CD8-positive, alpha-beta memory T cell (primary cell): ENCODE measurements at regions not wholly inside any gene's neighbourhood (a gene's known extent, or its start where the extent isn't known, plus 50 kb on each side); places are given as distances from the start of the nearest gene placed in this dataset.
A peak's percentile ranks its signal among the peaks of the same experiment; 100 is the strongest.

Source experiments
- CTCF ChIA-PET: fragments of 350-600 bp; sonication (Branson Sonifier 250); formaldehyde crosslinking; loops from one replicate; lab custom pipeline; 2021; ENCODE audit warnings: antibody characterized with exemption; lab: Charles Lee
- POLR2A ChIA-PET: fragments of 350-600 bp; sonication (Branson Sonifier 250); formaldehyde crosslinking; loops from one replicate; lab custom pipeline; 2021; ENCODE audit warnings: antibody characterized with exemption; lab: Charles Lee
- DNase-seq, 5 donors: peaks; one replicate each; pipeline versions ENCODE4 v3.0.0 to v3.0.0-alpha.2; 2020 to 2022; ENCODE audit warnings: mixed read lengths in 1 of 5
- H3K27ac ChIP-seq: one replicate; pipeline ENCODE4 v1.7.0; 2013; ENCODE audit warnings: low read depth, mild to moderate bottlenecking, low read length, moderate library complexity
- H3K27me3 ChIP-seq: 2 replicates; pipeline ENCODE4 v1.7.0; 2013; ENCODE audit warnings: low read length, mild to moderate bottlenecking; ENCODE audit not compliant: insufficient read depth, poor library complexity, severe bottlenecking
- H3K36me3 ChIP-seq: 2 replicates; pipeline ENCODE4 v1.7.0; 2013; ENCODE audit warnings: mild to moderate bottlenecking, low read length, moderate library complexity; ENCODE audit not compliant: insufficient read depth
- H3K4me1 ChIP-seq: 2 replicates; pipeline ENCODE4 v1.7.0; 2013; ENCODE audit warnings: mild to moderate bottlenecking, low read length, moderate library complexity; ENCODE audit not compliant: insufficient read depth
- H3K4me3 ChIP-seq: 2 replicates; pipeline ENCODE4 v1.7.0; 2013; ENCODE audit warnings: mild to moderate bottlenecking, low read length
- H3K9me3 ChIP-seq: 2 replicates; pipeline ENCODE4 v1.7.0; 2013; ENCODE audit warnings: mild to moderate bottlenecking, low read length
- H3K27ac Mint-ChIP-seq, 8 donors: one replicate each; pipeline ENCODE4 v1.8.0; 2020 to 2021; ENCODE audit warnings: mixed read lengths in 8 of 8, mild to moderate bottlenecking in 6 of 8, inconsistent platforms in 3 of 8, moderate library complexity in 3 of 8
- H3K27me3 Mint-ChIP-seq, 2 donors: one replicate each; pipeline ENCODE4 v1.8.0; 2020 to 2021; ENCODE audit warnings: mixed read lengths in 2 of 2, mild to moderate bottlenecking in 1 of 2, moderate library complexity in 1 of 2
- H3K36me3 Mint-ChIP-seq, 3 donors: one replicate each; pipeline ENCODE4 v1.8.0; 2020 to 2021; ENCODE audit warnings: mixed read lengths in 3 of 3, inconsistent platforms in 1 of 3, mild to moderate bottlenecking in 1 of 3
- H3K4me1 Mint-ChIP-seq, 3 donors: one replicate each; pipeline ENCODE4 v1.8.0; 2020 to 2021; ENCODE audit warnings: mixed read lengths in 3 of 3, inconsistent platforms in 1 of 3, mild to moderate bottlenecking in 1 of 3
- H3K4me3 Mint-ChIP-seq, 7 donors: one replicate each; pipeline ENCODE4 v1.8.0; 2020 to 2021; ENCODE audit warnings: mixed read lengths in 7 of 7, mild to moderate bottlenecking in 6 of 7, moderate library complexity in 4 of 7, inconsistent platforms in 2 of 7
- H3K9me3 Mint-ChIP-seq, 5 donors: one replicate each; pipeline ENCODE4 v1.8.0; 2020 to 2022; ENCODE audit warnings: mixed read lengths in 5 of 5, mild to moderate bottlenecking in 3 of 5, moderate library complexity in 2 of 5, inconsistent platforms in 1 of 5

GRCh38 chr14:96627811-96628775 lies 125.9 kb downstream of the PAPOLA start:
- H3K27ac Mint-ChIP-seq, result no peak overlapping the region
- CTCF ChIA-PET, result no interaction called here
- H3K4me1 Mint-ChIP-seq, result no peaks in the 10 kb centered on the region

GRCh38 chr14:96629082-96629481 lies 126.9 kb downstream of the PAPOLA start:
- Histone ChIP-seq H3K27ac (no peak overlapping the region), H3K36me3 (no peaks in the 10 kb centered on the region), H3K27me3 (no peaks in the 10 kb centered on the region), H3K4me3 (no peak overlapping the region), H3K4me1 (no peaks in the 10 kb centered on the region), H3K9me3 (no peaks in the 10 kb centered on the region)
- Mint-ChIP-seq H3K4me1 (no peaks in the 10 kb centered on the region), H3K36me3 (no peaks in the 10 kb centered on the region), H3K9me3 (no peaks in the 10 kb centered on the region), H3K27ac (no peak overlapping the region), H3K27me3 (peaks cover 0 to 13% of the 10 kb centered on the region in 2 donors), H3K4me3 (no peak overlapping the region)
- POLR2A ChIA-PET, result no interaction called here
- DNase-seq, result no peak
- CTCF ChIA-PET, result no interaction called here

More at GRCh38 chr14:96627811-96628775, 125.9 kb downstream of the PAPOLA start:
- Mint-ChIP-seq H3K27me3 (peaks cover 0 to 21% of the 10 kb centered on the region in 2 donors), H3K36me3 (no peaks in the 10 kb centered on the region), H3K9me3 (no peaks in the 10 kb centered on the region), H3K4me3 (no peak overlapping the region)
- POLR2A ChIA-PET, result no interaction called here
- Histone ChIP-seq H3K4me3 (no peak overlapping the region), H3K27ac (no peak overlapping the region), H3K4me1 (no peaks in the 10 kb centered on the region), H3K36me3 (no peaks in the 10 kb centered on the region), H3K9me3 (no peaks in the 10 kb centered on the region), H3K27me3 (no peaks in the 10 kb centered on the region)
- peak in 1 of 5 donors; percentile 6 for DNase-seq

DNA sequence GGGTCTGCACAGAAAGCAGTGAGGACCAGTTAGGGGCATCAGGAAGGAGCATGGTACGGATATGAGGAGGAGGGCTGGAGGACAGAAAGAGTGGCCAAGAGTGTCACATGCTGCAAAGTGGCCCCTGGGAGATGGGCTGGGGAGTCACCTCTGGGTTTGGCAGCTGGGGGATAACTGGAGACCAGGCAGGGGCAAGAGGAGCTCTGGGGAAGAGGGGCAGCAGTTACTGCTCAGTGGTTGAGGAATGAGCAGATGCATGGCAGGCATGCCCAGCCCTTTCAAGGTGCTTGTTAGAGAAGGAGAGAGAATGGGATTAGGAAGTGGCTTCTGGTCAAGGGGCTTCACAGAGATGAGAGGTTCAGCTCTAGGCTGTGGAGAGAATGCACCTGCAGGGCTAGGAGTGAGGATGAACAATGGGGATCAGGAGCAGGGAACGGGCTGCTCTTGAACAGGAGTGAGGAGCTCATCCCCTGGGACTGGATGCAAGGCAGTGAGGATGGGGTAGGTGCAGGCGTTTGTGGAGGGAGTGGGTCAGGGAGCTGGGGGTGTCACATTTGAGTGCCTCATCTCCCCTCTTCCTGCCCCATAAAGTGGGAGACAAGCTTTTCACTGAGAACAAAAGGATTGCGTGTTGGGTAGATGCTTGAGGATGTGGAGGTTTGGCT lies 127.5 kb downstream of the PAPOLA start:
- H3K9me3 Mint-ChIP-seq, result no peaks in the 10 kb centered on the region
- Histone ChIP-seq H3K27ac (no peak overlapping the region), H3K36me3 (no peaks in the 10 kb centered on the region), H3K4me3 (no peak overlapping the region), H3K27me3 (no peaks in the 10 kb centered on the region), H3K4me1 (no peaks in the 10 kb centered on the region), H3K9me3 (no peaks in the 10 kb centered on the region)
- no peak for DNase-seq
- no peak overlapping the region for H3K27ac Mint-ChIP-seq
- H3K4me3 Mint-ChIP-seq, result no peak overlapping the region
- CTCF ChIA-PET, result no interaction called here
- H3K27me3 Mint-ChIP-seq, result peaks cover 0 to 10% of the 10 kb centered on the region in 2 donors
- no peaks in the 10 kb centered on the region for H3K4me1 Mint-ChIP-seq
- POLR2A ChIA-PET, result no interaction called here
- H3K36me3 Mint-ChIP-seq, result no peaks in the 10 kb centered on the region

DNA sequence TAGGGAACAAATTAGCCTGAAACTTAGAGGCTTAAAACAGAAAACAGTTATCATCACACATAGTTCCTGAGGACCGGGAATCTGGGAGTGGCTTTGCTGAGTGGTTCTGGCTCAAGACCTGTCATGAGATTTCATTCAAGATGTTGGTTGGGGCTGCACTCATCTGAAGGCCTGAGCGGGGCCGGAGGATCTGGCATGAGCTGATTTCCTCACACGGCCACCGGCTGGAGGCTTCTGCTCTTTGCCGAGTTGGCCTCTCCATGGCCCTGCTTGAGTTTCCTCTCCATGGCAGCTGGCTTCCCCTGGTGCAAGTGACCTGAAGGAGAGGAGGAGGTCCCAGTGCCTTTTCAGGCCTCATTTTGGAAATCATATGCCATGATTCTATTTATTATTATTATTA lies 128.1 kb downstream of the PAPOLA start:
- no peaks in the 10 kb centered on the region for H3K36me3 ChIP-seq
- no peaks in the 10 kb centered on the region for H3K36me3 Mint-ChIP-seq
- no peaks in the 10 kb centered on the region for H3K9me3 Mint-ChIP-seq
- H3K4me1 Mint-ChIP-seq, result no peaks in the 10 kb centered on the region
- no peak for DNase-seq
- ChIA-PET CTCF (no interaction called here), POLR2A (no interaction called here)
- H3K27ac Mint-ChIP-seq, result no peak overlapping the region
- H3K4me3 Mint-ChIP-seq, result no peak overlapping the region
- no peaks in the 10 kb centered on the region for H3K9me3 ChIP-seq
- H3K27ac ChIP-seq, result no peak overlapping the region
- no peaks in the 10 kb centered on the region for H3K4me1 ChIP-seq
- H3K27me3 ChIP-seq, result no peaks in the 10 kb centered on the region
- H3K4me3 ChIP-seq, result no peak overlapping the region
- peaks cover 0 to 10% of the 10 kb centered on the region in 2 donors for H3K27me3 Mint-ChIP-seq

DNA sequence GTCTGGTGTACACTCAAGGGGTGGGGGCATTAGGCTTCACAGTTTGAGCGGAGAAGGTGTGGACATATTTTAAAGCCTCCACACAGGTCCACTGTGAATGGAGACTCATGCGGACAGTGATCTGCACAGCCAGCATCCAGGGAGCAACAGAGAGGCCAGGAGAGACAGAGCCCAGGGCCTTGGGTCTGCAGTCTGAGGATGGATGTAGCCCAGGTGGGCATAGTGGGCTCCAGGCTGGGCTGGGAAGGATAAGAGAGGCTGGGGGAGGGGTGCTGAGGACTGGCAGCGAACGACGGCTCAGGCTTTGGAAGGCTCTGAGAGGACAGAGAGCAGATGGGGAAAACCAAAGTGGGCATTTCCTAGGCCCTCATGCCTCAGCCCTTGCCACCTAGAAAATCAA lies 128.8 kb downstream of the PAPOLA start:
- H3K4me3 Mint-ChIP-seq, result no peak overlapping the region
- Histone ChIP-seq H3K9me3 (no peaks in the 10 kb centered on the region), H3K36me3 (no peaks in the 10 kb centered on the region)

GRCh38 chr14:96631621-96632362 lies 129.6 kb downstream of the PAPOLA start:
- no peaks in the 10 kb centered on the region for H3K4me1 Mint-ChIP-seq
- Histone ChIP-seq H3K27me3 (no peaks in the 10 kb centered on the region), H3K27ac (no peak overlapping the region), H3K4me1 (no peaks in the 10 kb centered on the region), H3K9me3 (no peaks in the 10 kb centered on the region), H3K4me3 (no peak overlapping the region), H3K36me3 (no peaks in the 10 kb centered on the region)
- H3K4me3 Mint-ChIP-seq, result no peak overlapping the region
- CTCF ChIA-PET, result no interaction called here
- no peaks in the 10 kb centered on the region for H3K36me3 Mint-ChIP-seq
- H3K27me3 Mint-ChIP-seq, result no peaks in the 10 kb centered on the region
- DNase-seq, result no peak
- peak overlapping the region in 1 of 8 donors; percentile 89 for H3K27ac Mint-ChIP-seq
- no peaks in the 10 kb centered on the region for H3K9me3 Mint-ChIP-seq
- POLR2A ChIA-PET, result no interaction called here

More for the DNA sequence above, 128.8 kb downstream of the PAPOLA start:
- no peaks in the 10 kb centered on the region for H3K4me1 Mint-ChIP-seq
- POLR2A ChIA-PET, result no interaction called here
- peak overlapping the region in 1 of 8 donors; percentile 89 for H3K27ac Mint-ChIP-seq
- H3K9me3 Mint-ChIP-seq, result no peaks in the 10 kb centered on the region
- no peaks in the 10 kb centered on the region for H3K27me3 ChIP-seq
- no peaks in the 10 kb centered on the region for H3K36me3 Mint-ChIP-seq
- CTCF ChIA-PET, result no interaction called here
- peaks cover 0 to 5% of the 10 kb centered on the region in 2 donors for H3K27me3 Mint-ChIP-seq
- H3K27ac ChIP-seq, result no peak overlapping the region
- no peaks in the 10 kb centered on the region for H3K4me1 ChIP-seq
- no peak for DNase-seq
- H3K4me3 ChIP-seq, result no peak overlapping the region

DNA sequence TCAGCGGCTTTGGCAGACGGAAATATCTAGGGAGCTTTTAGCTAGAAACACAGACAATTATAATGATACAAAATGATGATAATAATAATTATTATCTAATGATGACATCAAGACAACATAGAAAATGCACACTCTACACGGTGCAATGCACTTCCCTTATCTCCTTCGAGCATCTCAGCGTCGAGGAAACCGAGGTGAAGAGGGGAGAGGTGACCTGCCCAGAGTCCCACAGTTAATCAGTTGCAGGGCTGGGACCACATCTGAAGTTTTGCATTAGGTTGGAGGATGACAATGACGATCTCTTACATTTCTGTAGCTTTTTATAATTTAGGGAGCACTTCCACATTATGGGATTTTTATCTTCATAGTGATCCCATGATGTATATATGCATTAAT lies 130.2 kb downstream of the PAPOLA start:
- DNase-seq, result no peak
- Histone ChIP-seq H3K36me3 (no peaks in the 10 kb centered on the region), H3K4me3 (no peak overlapping the region), H3K9me3 (no peaks in the 10 kb centered on the region), H3K27ac (no peak overlapping the region), H3K27me3 (no peaks in the 10 kb centered on the region), H3K4me1 (no peaks in the 10 kb centered on the region)
- Mint-ChIP-seq H3K36me3 (no peaks in the 10 kb centered on the region), H3K9me3 (no peaks in the 10 kb centered on the region), H3K27ac (peak overlapping the region in 1 of 8 donors; percentile 2), H3K4me3 (no peak overlapping the region), H3K27me3 (peaks cover 0 to under 1% of the 10 kb centered on the region in 2 donors), H3K4me1 (no peaks in the 10 kb centered on the region)
- CTCF ChIA-PET, result no interaction called here
- POLR2A ChIA-PET, result no interaction called here

- Histone ChIP-seq H3K9me3 (no peaks in the 10 kb centered on the region), H3K4me3 (no peak overlapping the region), H3K4me1 (no peaks in the 10 kb centered on the region), H3K27ac (no peak overlapping the region), H3K36me3 (no peaks in the 10 kb centered on the region), H3K27me3 (no peaks in the 10 kb centered on the region)
- no peak overlapping the region for H3K27ac Mint-ChIP-seq
- H3K4me1 Mint-ChIP-seq, result no peaks in the 10 kb centered on the region
- H3K9me3 Mint-ChIP-seq, result no peaks in the 10 kb centered on the region
- H3K27me3 Mint-ChIP-seq, result peaks cover 0 to 2% of the 10 kb centered on the region in 2 donors
- H3K4me3 Mint-ChIP-seq, result no peak overlapping the region
- POLR2A ChIA-PET, result no interaction called here
- CTCF ChIA-PET, result no interaction called here
- H3K36me3 Mint-ChIP-seq, result no peaks in the 10 kb centered on the region
- no peak for DNase-seq
These were observed 130.9 kb downstream of the PAPOLA start for GRCh38 chr14:96633096-96633495.
